ENCODE measurements at regions not wholly inside any gene's neighbourhood (a gene's known extent, or its start where the extent isn't known, plus 50 kb on each side); places are given as distances from the start of the nearest gene placed in this dataset.
"Not testable (repeated sequence)": the region's sequence is repeated elsewhere in the genome, so short reads cannot be mapped to it uniquely, and the experiment has no call there.

DNA sequence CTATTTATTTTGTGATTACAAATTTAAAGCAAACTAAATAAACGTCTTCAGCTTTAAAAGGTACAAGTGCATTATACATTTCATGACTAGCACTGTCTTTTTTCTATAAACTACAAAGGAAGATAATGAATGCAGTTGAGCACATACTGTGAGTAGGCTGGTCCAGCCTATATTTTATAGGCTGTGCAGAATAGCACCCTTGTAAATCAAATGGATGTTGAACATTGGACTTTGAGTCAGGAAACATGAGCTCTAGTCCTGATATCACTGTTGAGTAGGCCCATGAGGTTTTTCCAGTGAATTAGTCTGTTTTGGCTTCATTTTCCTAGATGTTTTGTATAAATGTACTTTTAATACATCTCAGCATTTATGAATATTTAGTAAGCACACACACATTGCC lies 447.3 kb upstream of the KCNMB2 start:
- no peak for DNase-seq

- DNase-seq, result no peak
These were observed 445.3 kb upstream of the KCNMB2 start for GRCh38 chr3:178090899-178091298.

DNA sequence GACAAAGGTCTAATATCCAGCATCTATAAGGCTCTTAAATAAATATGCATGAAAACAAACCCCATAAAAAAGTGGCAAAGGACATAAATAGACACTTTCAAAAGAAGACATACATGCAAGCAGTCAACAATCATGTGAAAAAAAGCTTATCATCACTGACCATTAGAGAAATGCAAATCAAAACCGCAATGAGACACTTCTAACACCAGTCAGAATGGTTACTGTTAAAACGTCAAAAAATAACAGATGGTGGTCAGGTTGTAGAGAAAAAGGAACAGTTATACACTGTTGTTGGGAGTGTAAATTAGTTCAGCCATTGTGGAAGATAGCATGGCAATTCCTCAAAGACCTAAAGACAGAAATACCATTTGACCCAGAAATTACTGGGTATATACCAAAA lies 440.7 kb upstream of the KCNMB2 start:
- DNase-seq, result no peak

DNA sequence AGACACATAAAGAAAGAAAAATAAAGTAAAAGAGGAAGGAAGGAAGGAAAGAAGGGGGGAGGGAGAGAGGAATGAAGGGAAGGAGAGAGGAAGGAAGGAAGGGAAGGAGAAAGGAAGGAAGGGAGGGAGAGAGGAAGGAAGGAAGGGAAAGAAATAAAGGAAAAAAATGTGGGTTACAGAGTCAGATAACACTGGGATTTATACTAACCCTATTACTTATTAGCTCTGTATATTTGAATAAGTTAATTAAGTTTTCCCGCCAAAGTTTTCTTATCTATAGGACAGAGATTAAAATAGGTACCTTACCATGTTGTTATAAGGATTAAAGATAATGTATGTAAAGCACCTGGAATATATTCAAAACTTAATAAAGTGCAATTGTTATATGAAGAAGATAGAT lies 439.3 kb upstream of the KCNMB2 start:
- no peak for DNase-seq

GRCh38 chr3:178097576-178097975 lies 438.7 kb upstream of the KCNMB2 start:
- peak; percentile 89 for DNase-seq

- DNase-seq, result no peak
These were observed 437.0 kb upstream of the KCNMB2 start for GRCh38 chr3:178099274-178099673.

- no peak for DNase-seq
These were observed 436.4 kb upstream of the KCNMB2 start for GRCh38 chr3:178099862-178100261.

- DNase-seq, result no peak
These were observed 435.3 kb upstream of the KCNMB2 start for GRCh38 chr3:178100908-178101307.

- no peak for DNase-seq
These were observed 433.1 kb upstream of the KCNMB2 start for GRCh38 chr3:178103140-178103539.

DNA sequence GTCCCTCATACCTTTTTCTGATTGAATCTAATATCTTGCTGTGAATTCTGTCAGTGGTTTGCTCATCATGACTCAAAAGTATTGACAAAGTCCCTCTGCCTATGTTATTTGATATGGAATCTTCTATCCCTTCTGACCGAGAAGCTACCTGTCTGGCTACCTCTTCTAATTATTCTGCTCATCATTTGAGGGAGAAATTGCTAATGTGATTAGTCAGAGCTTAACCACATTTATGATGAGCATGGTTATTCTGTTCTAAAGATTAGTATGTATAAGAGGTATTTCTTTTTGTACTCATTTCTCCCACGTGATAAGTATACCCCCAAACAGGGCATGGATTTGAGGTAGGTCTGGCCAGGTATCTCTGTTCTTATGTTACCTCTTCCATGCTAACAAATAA lies 428.4 kb upstream of the KCNMB2 start:
- no peak for DNase-seq

- DNase-seq, result no peak
These were observed 426.5 kb upstream of the KCNMB2 start for GRCh38 chr3:178109691-178110090.

DNA sequence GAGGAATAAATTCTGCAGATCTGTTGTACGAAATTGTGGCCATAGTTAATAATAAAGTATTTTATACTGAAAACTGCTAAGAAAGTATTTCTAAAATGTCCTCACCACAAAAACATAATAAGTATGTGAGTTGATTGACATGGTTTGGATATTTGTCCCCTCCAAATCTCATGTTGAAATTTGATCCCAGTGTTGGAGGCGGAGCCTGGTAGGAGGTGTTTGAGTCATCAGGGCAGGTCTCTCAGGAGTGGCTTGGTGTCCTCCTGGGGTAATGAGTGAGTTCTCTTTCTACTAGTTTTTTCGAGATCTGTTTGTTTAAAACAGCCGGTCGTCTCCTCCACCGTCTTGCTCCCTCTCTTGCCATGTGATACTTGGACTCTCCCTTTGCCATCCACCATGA lies 424.1 kb upstream of the KCNMB2 start:
- DNase-seq, result no peak

DNA sequence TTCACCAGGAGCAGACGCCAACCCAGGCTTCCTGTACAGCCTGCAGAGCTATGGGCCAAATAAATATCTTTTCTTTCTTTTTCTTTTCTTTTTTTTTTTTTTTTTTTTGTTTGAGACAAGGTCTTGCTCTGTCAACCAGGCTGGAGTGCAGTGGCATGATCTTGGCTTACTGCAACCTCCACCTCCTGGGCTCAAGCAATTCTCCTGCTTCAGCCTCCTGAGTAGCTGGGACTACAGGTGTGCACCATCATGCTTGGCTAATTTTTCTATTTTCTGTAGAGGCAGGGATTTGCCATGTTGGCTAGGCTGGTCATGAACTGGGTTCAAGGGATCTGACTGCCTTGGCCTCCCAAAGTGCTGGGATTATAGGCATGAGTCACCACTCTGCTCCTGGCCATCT lies 423.7 kb upstream of the KCNMB2 start:
- DNase-seq, result not testable (repeated sequence)

- peak; percentile 42 for DNase-seq
These were observed 418.6 kb upstream of the KCNMB2 start for GRCh38 chr3:178117641-178118040.

DNA sequence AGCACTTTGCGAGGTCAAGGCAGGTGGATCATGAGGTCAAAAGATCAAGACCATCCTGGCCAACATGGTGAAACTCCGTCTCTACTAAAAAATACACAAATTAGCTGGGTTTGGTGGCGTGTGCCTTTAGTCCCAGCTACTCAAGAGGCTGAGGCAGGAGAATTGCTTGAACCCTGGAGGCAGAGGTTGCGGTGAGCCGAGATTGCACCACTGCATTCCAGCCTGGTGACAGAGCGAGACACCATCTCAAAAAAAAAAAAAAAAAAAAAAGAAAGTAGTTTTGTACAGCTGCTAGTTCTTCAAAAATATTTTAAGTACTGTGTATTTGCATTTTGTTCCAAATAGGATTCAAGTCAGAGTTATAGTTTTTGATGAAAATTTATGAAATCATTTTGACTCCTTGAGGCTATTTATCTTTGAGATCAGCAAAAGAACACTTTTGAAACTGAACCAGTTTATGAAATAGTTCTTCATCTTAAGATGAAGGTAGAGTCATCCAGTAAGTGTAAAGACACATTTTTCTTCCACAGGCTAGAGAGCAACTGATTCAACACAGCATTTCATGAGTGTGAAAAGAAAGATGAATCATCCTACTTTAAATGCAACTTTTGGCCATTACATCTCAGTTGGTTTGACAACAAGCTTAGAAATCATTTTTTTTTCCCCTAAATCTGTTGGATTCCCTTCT lies 416.5 kb upstream of the KCNMB2 start:
- peak; percentile 61 for DNase-seq

- DNase-seq, result no peak
These were observed 415.9 kb upstream of the KCNMB2 start for GRCh38 chr3:178120367-178120766.

- no peak for DNase-seq
These were observed 409.6 kb upstream of the KCNMB2 start for GRCh38 chr3:178126686-178127085.

GRCh38 chr3:178127221-178127620 lies 409.0 kb upstream of the KCNMB2 start:
- no peak for DNase-seq

GRCh38 chr3:178129109-178129508 lies 407.1 kb upstream of the KCNMB2 start:
- no peak for DNase-seq

GRCh38 chr3:178131801-178132200 lies 404.4 kb upstream of the KCNMB2 start:
- DNase-seq, result no peak

DNA sequence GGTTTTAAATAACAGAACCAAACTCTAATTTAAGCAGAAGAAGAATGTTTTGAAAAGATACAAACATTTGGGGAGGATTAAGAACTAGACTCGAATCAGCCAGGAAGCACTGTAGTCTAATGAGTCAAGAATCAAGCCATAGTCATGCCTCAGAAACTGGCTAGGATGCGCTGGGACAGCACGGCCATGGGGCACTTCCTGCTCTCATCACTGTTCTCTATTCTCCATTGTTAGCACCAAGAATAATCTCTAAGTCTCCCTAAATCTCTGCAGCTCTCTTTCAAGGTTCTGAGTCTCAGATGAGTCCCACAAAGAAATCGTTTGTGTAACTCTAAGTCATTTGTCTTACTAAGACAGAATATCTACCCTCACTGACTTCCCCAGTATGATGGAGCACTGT lies 399.0 kb upstream of the KCNMB2 start:
- DNase-seq, result no peak

DNA sequence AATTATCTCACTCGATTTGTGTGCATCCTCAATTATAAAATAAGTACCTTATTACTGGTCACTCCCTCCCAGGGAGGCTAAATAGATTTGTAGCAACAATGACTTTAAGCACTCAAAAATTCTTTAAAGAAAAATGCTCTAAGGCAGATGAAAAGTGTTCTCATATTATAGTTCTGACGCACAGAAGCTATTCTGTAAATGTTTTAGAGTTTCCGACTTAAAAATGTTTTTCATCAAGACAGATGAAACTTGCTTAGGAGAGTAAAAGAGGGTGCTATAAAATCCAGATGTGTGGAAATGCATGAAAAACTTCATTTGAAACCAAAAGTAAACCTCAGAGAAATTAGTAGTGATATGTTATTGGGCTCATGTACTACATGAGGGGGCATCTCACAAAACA lies 398.4 kb upstream of the KCNMB2 start:
- no peak for DNase-seq

DNA sequence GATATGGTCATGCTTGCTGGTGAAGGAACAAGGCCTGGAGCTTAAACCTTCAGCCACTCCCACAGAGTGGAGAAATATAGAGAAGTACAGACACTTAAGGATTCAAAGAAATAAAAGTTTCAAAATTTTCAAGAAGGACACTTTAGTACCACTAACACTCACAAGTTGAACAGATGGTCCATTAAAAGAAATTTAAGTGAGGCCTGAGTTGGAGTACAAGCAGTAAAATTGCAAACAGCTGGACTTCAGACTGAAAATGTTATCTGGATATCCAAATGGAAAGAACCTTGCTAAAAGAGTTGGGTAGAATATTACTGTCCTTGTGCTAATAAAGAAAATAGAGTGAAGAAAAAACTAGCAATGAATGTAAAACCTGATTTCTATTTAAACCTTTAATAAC lies 397.1 kb upstream of the KCNMB2 start:
- DNase-seq, result no peak

DNA sequence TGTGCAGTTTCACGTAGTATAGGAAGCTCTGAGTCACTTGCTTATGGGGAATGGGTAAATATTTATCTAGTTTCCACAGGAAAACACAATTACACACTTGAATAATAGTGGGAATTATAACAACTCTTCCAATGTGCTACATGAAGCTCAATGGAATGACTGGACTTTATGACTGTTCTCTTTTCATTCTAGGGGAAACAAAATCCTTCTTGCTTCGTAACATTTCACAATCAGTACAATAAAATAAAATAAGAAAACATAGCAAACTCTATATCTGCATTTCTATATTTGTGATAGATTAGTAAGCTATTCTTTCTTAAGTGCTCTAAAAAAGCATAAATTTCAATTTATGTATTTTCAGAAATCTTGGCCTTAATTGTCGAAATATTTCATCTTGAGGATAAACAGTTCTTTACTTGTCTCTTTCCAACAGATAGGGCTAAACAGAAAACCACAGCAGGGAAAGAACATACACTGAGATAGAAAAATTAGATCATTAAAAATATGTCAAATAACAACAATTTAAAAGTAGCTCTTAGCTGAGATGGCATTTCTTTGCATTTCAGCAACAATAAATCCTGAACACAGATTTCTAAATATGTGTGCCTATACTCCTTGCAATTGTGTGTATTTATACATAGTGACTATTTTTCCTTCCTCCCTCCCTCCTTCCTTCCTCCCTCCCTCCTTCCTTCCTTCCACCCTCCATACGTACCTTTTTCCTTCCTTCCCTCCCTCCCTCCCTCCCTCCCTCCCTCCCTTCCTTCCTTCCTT lies 395.5 kb upstream of the KCNMB2 start:
- DNase-seq, result no peak

- not testable (repeated sequence) for DNase-seq
These were observed 394.9 kb upstream of the KCNMB2 start for GRCh38 chr3:178141305-178141684.

Measured in NCI-H226 (cell line).